Keratinocyte (primary cell): ENCODE measurements at regions not wholly inside any gene's neighbourhood (a gene's known extent, or its start where the extent isn't known, plus 50 kb on each side); places are given as distances from the start of the nearest gene placed in this dataset.
"Not testable (repeated sequence)": the region's sequence is repeated elsewhere in the genome, so short reads cannot be mapped to it uniquely, and the experiment has no call there.

Experiments
- EZH2 ChIP-seq: IDR thresholded peaks from one replicate; pipeline ENCODE4 v1.6.1; 2012; ENCODE audit warnings: inconsistent platforms, mild to moderate bottlenecking, low read length, moderate library complexity
- TF ChIP-seq, protein P1 (sequence below), 3 experiments: IDR thresholded peaks in 1 of 3; conservative IDR thresholded peaks in 1 of 3; optimal IDR thresholded peaks in 1 of 3; 2 replicates in 2 of 3; 3 replicates in 1 of 3; pipeline versions ENCODE3 to v1.5.1; 2011; ENCODE audit warnings: low read length in 3 of 3, mild to moderate bottlenecking in 3 of 3, moderate library complexity in 2 of 3, control low read depth in 1 of 3, inconsistent platforms in 1 of 3; ENCODE audit not compliant: insufficient read depth in 2 of 3; ENCODE audit errors: extremely low read depth in 1 of 3

DNA sequence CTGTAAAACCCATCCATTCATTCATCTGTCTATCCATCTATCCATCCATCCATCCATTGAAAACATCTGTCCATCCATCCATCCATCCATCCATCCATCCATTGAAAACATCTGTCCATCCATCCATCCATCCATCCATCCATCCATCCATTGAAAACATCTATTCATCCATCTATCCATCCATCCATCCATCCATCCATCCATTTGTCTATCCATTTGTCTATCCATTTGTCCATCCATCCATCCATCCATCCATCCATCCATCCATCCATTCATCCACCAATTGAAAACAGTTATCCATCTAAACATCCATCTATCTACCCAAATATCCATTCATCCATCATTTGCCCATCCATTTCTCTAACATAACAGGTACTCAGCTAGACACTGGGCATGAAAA is 145.3 kb upstream of the TBX3 start:
- TF ChIP-seq, protein P1, sequence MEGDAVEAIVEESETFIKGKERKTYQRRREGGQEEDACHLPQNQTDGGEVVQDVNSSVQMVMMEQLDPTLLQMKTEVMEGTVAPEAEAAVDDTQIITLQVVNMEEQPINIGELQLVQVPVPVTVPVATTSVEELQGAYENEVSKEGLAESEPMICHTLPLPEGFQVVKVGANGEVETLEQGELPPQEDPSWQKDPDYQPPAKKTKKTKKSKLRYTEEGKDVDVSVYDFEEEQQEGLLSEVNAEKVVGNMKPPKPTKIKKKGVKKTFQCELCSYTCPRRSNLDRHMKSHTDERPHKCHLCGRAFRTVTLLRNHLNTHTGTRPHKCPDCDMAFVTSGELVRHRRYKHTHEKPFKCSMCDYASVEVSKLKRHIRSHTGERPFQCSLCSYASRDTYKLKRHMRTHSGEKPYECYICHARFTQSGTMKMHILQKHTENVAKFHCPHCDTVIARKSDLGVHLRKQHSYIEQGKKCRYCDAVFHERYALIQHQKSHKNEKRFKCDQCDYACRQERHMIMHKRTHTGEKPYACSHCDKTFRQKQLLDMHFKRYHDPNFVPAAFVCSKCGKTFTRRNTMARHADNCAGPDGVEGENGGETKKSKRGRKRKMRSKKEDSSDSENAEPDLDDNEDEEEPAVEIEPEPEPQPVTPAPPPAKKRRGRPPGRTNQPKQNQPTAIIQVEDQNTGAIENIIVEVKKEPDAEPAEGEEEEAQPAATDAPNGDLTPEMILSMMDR (optimal IDR thresholded peaks at IDR 0.05 in 1 of 3, IDR thresholded peaks at IDR 0.05 in 1 of 3, conservative IDR thresholded peaks at IDR 0.05 in 1 of 3; ENCODE audit: extremely low read depth in 1 of 3, insufficient read depth in 2 of 3, low read length in 3 of 3), result not testable (repeated sequence)
- not testable (repeated sequence) for TF ChIP-seq EZH2
